SK-N-MC (cell line): ENCODE measurements at regions not wholly inside any gene's neighbourhood (a gene's known extent, or its start where the extent isn't known, plus 50 kb on each side); places are given as distances from the start of the nearest gene placed in this dataset.

ENCODE experiments used
- DNase-seq: peaks from one replicate; pipeline ENCODE4 v3.0.0-alpha.2; 2011; ENCODE audit warnings: low read depth, low spot score
- H3K27ac ChIP-seq: fragments of 200-600 bp; sonication (generic); 2 replicates; pipeline ENCODE4 v1.5.1; 2016; ENCODE audit warnings: mixed run types
- H3K36me3 ChIP-seq: fragments of 200-600 bp; sonication (generic); 2 replicates; pipeline ENCODE4 v1.6.1; 2017; ENCODE audit warnings: antibody characterized with exemption, low read length, mixed read lengths; ENCODE audit not compliant: insufficient read depth
- H3K4me3 ChIP-seq: fragments of 200-600 bp; sonication (generic); 2 replicates; pipeline ENCODE4 v1.5.1; 2016
- H3K9ac ChIP-seq: fragments of 200-600 bp; sonication (generic); 2 replicates; pipeline ENCODE4 v1.8.0; 2017; ENCODE audit warnings: mixed run types, mixed read lengths; ENCODE audit not compliant: insufficient read length
- H3K9me3 ChIP-seq: fragments of 200-600 bp; sonication (generic); 2 replicates; pipeline ENCODE4 v1.6.1; 2017; ENCODE audit warnings: low read depth, mild to moderate bottlenecking, antibody characterized with exemption, low read length, moderate library complexity, mixed read lengths
- EZH2 ChIP-seq: fragments of 200-600 bp; sonication (generic); IDR thresholded peaks from one replicate; pipeline ENCODE4 v1.6.1; 2017; ENCODE audit warnings: antibody characterized with exemption
- FOXP2 ChIP-seq: optimal IDR thresholded peaks from 2 replicates; pipeline ENCODE3; 2011; ENCODE audit warnings: mild to moderate bottlenecking, moderate library complexity; ENCODE audit not compliant: insufficient read depth; ENCODE audit errors: extremely low read length, control extremely low read depth
- POLR2AphosphoS5 ChIP-seq: IDR thresholded peaks from 2 replicates; pipeline ENCODE4 v1.6.1; 2012; ENCODE audit warnings: mild to moderate bottlenecking, low read depth, low read length, borderline replicate concordance

GRCh38 chr21:19029816-19030215 is 626.2 kb upstream of the TMPRSS15 start:
- Histone ChIP-seq H3K36me3 (no peaks in the 10 kb centered on the region), H3K9me3 (no peaks in the 10 kb centered on the region), H3K27ac (no peak overlapping the region), H3K9ac (no peak overlapping the region), H3K4me3 (no peak overlapping the region)
- TF ChIP-seq EZH2 (no peak), FOXP2 (no peak), POLR2AphosphoS5 (no peak)
- no peak for DNase-seq

- H3K9me3 ChIP-seq: no peaks in the 10 kb centered on the region
- no peaks in the 10 kb centered on the region for H3K36me3 ChIP-seq
- DNase-seq: no peak
- no peak overlapping the region for H3K27ac ChIP-seq
- TF ChIP-seq FOXP2: no peak
- TF ChIP-seq POLR2AphosphoS5: no peak
- TF ChIP-seq EZH2: no peak
- H3K4me3 ChIP-seq: no peak overlapping the region
- no peak overlapping the region for H3K9ac ChIP-seq
These were observed 628.4 kb upstream of the TMPRSS15 start for GRCh38 chr21:19031953-19032352.

GRCh38 chr21:19034041-19034440 is 630.5 kb upstream of the TMPRSS15 start:
- no peaks in the 10 kb centered on the region for H3K9me3 ChIP-seq
- no peak for TF ChIP-seq POLR2AphosphoS5
- no peak for TF ChIP-seq FOXP2
- TF ChIP-seq EZH2: no peak
- DNase-seq: no peak
- H3K4me3 ChIP-seq: no peak overlapping the region
- H3K36me3 ChIP-seq: no peaks in the 10 kb centered on the region
- no peak overlapping the region for H3K9ac ChIP-seq
- H3K27ac ChIP-seq: no peak overlapping the region

- Histone ChIP-seq H3K36me3 (no peaks in the 10 kb centered on the region), H3K9ac (no peak overlapping the region), H3K27ac (no peak overlapping the region), H3K4me3 (no peak overlapping the region), H3K9me3 (no peaks in the 10 kb centered on the region)
- no peak for TF ChIP-seq POLR2AphosphoS5
- no peak for TF ChIP-seq EZH2
- TF ChIP-seq FOXP2: no peak
- no peak for DNase-seq
These were observed 631.0 kb upstream of the TMPRSS15 start for GRCh38 chr21:19034560-19034959.

GRCh38 chr21:19045876-19046275 is 642.3 kb upstream of the TMPRSS15 start:
- Histone ChIP-seq H3K27ac (no peak overlapping the region), H3K9ac (no peak overlapping the region), H3K4me3 (no peak overlapping the region), H3K9me3 (no peaks in the 10 kb centered on the region), H3K36me3 (no peaks in the 10 kb centered on the region)
- TF ChIP-seq FOXP2 (no peak), EZH2 (no peak), POLR2AphosphoS5 (no peak)
- DNase-seq: no peak

GRCh38 chr21:19048098-19048672 is 644.6 kb upstream of the TMPRSS15 start:
- Histone ChIP-seq H3K27ac (no peak overlapping the region), H3K9ac (no peak overlapping the region), H3K36me3 (no peaks in the 10 kb centered on the region), H3K9me3 (no peaks in the 10 kb centered on the region), H3K4me3 (no peak overlapping the region)
- DNase-seq: no peak
- TF ChIP-seq FOXP2 (no peak), EZH2 (no peak), POLR2AphosphoS5 (no peak)

- Histone ChIP-seq H3K4me3 (no peak overlapping the region), H3K27ac (no peak overlapping the region), H3K36me3 (no peaks in the 10 kb centered on the region), H3K9ac (no peak overlapping the region), H3K9me3 (no peaks in the 10 kb centered on the region)
- TF ChIP-seq POLR2AphosphoS5 (no peak), FOXP2 (no peak), EZH2 (no peak)
- DNase-seq: no peak
These were observed 646.0 kb upstream of the TMPRSS15 start for GRCh38 chr21:19049567-19049966.

GRCh38 chr21:19065164-19065563 is 661.6 kb upstream of the TMPRSS15 start:
- TF ChIP-seq POLR2AphosphoS5 (no peak), EZH2 (no peak), FOXP2 (no peak)
- no peak for DNase-seq
- Histone ChIP-seq H3K4me3 (no peak overlapping the region), H3K9ac (no peak overlapping the region), H3K9me3 (no peaks in the 10 kb centered on the region), H3K27ac (no peak overlapping the region), H3K36me3 (no peaks in the 10 kb centered on the region)

GRCh38 chr21:19076031-19076430 is 672.4 kb upstream of the TMPRSS15 start:
- no peak overlapping the region for H3K9ac ChIP-seq
- no peaks in the 10 kb centered on the region for H3K9me3 ChIP-seq
- TF ChIP-seq POLR2AphosphoS5: no peak

More at GRCh38 chr21:19076031-19076430, 672.4 kb upstream of the TMPRSS15 start:
- no peaks in the 10 kb centered on the region for H3K36me3 ChIP-seq
- H3K27ac ChIP-seq: no peak overlapping the region
- H3K4me3 ChIP-seq: no peak overlapping the region
- no peak for DNase-seq
